Left ventricle myocardium inferior (tissue), 1 donor: ENCODE measurements at regions not wholly inside any gene's neighbourhood (a gene's known extent, or its start where the extent isn't known, plus 50 kb on each side); places are given as distances from the start of the nearest gene placed in this dataset.
A peak's percentile ranks its signal among the peaks of the same experiment; 100 is the strongest.

Source experiments
- DNase-seq: peaks from one replicate; pipeline ENCODE4 v3.0.0-alpha.2; 2020
- H3K27ac ChIP-seq: fragments of 200-600 bp; replicated peaks from 2 replicates; pipeline ENCODE4 v1.8.0; 2021
- H3K27me3 ChIP-seq: fragments of 200-600 bp; 2 replicates; pipeline ENCODE4 v1.8.0; 2021; ENCODE audit warnings: low read depth
- H3K36me3 ChIP-seq: fragments of 200-600 bp; 2 replicates; pipeline ENCODE4 v1.8.0; 2021
- H3K4me1 ChIP-seq: fragments of 200-600 bp; 2 replicates; pipeline ENCODE4 v1.8.0; 2021
- H3K4me3 ChIP-seq: fragments of 200-600 bp; 2 replicates; pipeline ENCODE4 v1.8.0; 2021; ENCODE audit warnings: mild to moderate bottlenecking, moderate library complexity
- H3K9me3 ChIP-seq: fragments of 200-600 bp; replicated peaks from 2 replicates; pipeline ENCODE4 v1.8.0; 2021
- CTCF ChIP-seq: fragments of 200-600 bp; IDR thresholded peaks from 2 replicates; pipeline ENCODE4 v1.8.0; 2021; ENCODE audit warnings: antibody characterized with exemption, mild to moderate bottlenecking, borderline replicate concordance
- intact Hi-C: fragments of 100-400 bp; cut with micrococcal nuclease; formaldehyde crosslinking; loops from one replicate; pipeline ENCODE4 v1.11.0; 2022
- donor health status: DM: no; HTN: yes; CAD: no; lungs with severe emphysema.

- H3K27me3 ChIP-seq = peaks cover 7% of the 10 kb centered on the region
- DNase-seq = no peak
- no peaks in the 10 kb centered on the region for H3K36me3 ChIP-seq
- H3K9me3 ChIP-seq = no peaks in the 10 kb centered on the region
- H3K27ac ChIP-seq = no peak overlapping the region
- no peak for TF ChIP-seq CTCF
- H3K4me3 ChIP-seq = no peak overlapping the region
- H3K4me1 ChIP-seq = peaks cover 37% of the 10 kb centered on the region
- intact Hi-C loops = no loop called here
These were observed 153.5 kb upstream of the RAI14 start for GRCh38 chr5:34502581-34502980.

- peak; percentile 24 for DNase-seq
- H3K27ac ChIP-seq = peak overlapping the region; percentile 40
- no peaks in the 10 kb centered on the region for H3K9me3 ChIP-seq
- intact Hi-C loops = no loop called here
- no peak overlapping the region for H3K4me3 ChIP-seq
- no peaks in the 10 kb centered on the region for H3K36me3 ChIP-seq
- peaks cover 7% of the 10 kb centered on the region for H3K27me3 ChIP-seq
- no peak for TF ChIP-seq CTCF
- peaks cover 28% of the 10 kb centered on the region for H3K4me1 ChIP-seq
These were observed 152.5 kb upstream of the RAI14 start for GRCh38 chr5:34503379-34504253.

- no peak for TF ChIP-seq CTCF
- H3K4me1 ChIP-seq = peaks cover 21% of the 10 kb centered on the region
- DNase-seq = no peak
- intact Hi-C loops = no loop called here
- no peak overlapping the region for H3K4me3 ChIP-seq
- H3K36me3 ChIP-seq = no peaks in the 10 kb centered on the region
- H3K9me3 ChIP-seq = no peaks in the 10 kb centered on the region
- no peak overlapping the region for H3K27ac ChIP-seq
- peaks cover 7% of the 10 kb centered on the region for H3K27me3 ChIP-seq
These were observed 151.2 kb upstream of the RAI14 start for GRCh38 chr5:34504967-34505366.

- no peaks in the 10 kb centered on the region for H3K36me3 ChIP-seq
- TF ChIP-seq CTCF = no peak
- H3K4me3 ChIP-seq = no peak overlapping the region
- H3K4me1 ChIP-seq = peaks cover 21% of the 10 kb centered on the region
- DNase-seq = no peak
- intact Hi-C loops = no loop called here
- no peaks in the 10 kb centered on the region for H3K9me3 ChIP-seq
- H3K27ac ChIP-seq = no peak overlapping the region
- H3K27me3 ChIP-seq = peaks cover 7% of the 10 kb centered on the region
These were observed 150.4 kb upstream of the RAI14 start for GRCh38 chr5:34505731-34506130.

GRCh38 chr5:34507933-34508332, 148.2 kb upstream of the RAI14 start:
- peaks cover under 1% of the 10 kb centered on the region for H3K27me3 ChIP-seq
- no peak overlapping the region for H3K4me3 ChIP-seq
- intact Hi-C loops = no loop called here
- H3K4me1 ChIP-seq = peaks cover 24% of the 10 kb centered on the region
- H3K36me3 ChIP-seq = no peaks in the 10 kb centered on the region
- DNase-seq = no peak
- no peak for TF ChIP-seq CTCF
- H3K9me3 ChIP-seq = no peaks in the 10 kb centered on the region
- H3K27ac ChIP-seq = no peak overlapping the region
